Astrocyte of the cerebellum (primary cell): ENCODE measurements at regions not wholly inside any gene's neighbourhood (a gene's known extent, or its start where the extent isn't known, plus 50 kb on each side); places are given as distances from the start of the nearest gene placed in this dataset.

ENCODE experiments used
- DNase-seq: peaks from one replicate; pipeline ENCODE4 v3.0.0-alpha.2; 2011; ENCODE audit warnings: low read depth
- H3K4me3 ChIP-seq: 2 replicates; pipeline ENCODE4 v1.5.1; 2011; ENCODE audit warnings: mild to moderate bottlenecking, low read depth, low read length, moderate library complexity
- in situ Hi-C: cut with HindIII; loops from 2 replicates; pipeline ENCODE4 v1.10.0; 2017; ENCODE audit warnings: low sequenced_read_pairs
- TF ChIP-seq, protein P1 (sequence below): IDR thresholded peaks from 2 replicates; pipeline ENCODE4 v1.5.1; 2012; ENCODE audit warnings: low read length, low read depth, moderate library complexity, mild to moderate bottlenecking; ENCODE audit errors: missing control alignments

DNA sequence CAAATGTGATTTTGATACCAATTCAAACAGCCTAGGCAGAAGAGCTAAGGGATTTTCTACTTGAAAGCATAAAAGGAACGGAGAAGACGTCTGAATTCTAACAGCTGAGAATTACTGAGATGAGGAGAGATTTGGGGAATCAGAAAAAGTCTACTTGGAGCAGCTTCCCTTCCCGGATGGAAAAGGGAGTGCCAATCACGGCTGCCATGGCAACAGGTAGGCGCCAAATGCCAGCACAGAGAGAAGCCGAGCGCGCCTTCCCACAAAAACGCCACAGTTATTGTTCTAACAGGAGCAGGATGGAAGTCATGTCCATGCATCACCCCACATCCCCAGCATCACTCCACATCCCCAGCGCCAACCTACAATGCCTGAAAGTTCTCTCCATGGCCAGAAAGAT lies 63.5 kb upstream of the PRR20G start:
- TF ChIP-seq, protein P1, sequence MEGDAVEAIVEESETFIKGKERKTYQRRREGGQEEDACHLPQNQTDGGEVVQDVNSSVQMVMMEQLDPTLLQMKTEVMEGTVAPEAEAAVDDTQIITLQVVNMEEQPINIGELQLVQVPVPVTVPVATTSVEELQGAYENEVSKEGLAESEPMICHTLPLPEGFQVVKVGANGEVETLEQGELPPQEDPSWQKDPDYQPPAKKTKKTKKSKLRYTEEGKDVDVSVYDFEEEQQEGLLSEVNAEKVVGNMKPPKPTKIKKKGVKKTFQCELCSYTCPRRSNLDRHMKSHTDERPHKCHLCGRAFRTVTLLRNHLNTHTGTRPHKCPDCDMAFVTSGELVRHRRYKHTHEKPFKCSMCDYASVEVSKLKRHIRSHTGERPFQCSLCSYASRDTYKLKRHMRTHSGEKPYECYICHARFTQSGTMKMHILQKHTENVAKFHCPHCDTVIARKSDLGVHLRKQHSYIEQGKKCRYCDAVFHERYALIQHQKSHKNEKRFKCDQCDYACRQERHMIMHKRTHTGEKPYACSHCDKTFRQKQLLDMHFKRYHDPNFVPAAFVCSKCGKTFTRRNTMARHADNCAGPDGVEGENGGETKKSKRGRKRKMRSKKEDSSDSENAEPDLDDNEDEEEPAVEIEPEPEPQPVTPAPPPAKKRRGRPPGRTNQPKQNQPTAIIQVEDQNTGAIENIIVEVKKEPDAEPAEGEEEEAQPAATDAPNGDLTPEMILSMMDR: no peak
- H3K4me3 ChIP-seq: no peak overlapping the region
- in situ Hi-C loops: no loop called here
- DNase-seq: no peak

DNA sequence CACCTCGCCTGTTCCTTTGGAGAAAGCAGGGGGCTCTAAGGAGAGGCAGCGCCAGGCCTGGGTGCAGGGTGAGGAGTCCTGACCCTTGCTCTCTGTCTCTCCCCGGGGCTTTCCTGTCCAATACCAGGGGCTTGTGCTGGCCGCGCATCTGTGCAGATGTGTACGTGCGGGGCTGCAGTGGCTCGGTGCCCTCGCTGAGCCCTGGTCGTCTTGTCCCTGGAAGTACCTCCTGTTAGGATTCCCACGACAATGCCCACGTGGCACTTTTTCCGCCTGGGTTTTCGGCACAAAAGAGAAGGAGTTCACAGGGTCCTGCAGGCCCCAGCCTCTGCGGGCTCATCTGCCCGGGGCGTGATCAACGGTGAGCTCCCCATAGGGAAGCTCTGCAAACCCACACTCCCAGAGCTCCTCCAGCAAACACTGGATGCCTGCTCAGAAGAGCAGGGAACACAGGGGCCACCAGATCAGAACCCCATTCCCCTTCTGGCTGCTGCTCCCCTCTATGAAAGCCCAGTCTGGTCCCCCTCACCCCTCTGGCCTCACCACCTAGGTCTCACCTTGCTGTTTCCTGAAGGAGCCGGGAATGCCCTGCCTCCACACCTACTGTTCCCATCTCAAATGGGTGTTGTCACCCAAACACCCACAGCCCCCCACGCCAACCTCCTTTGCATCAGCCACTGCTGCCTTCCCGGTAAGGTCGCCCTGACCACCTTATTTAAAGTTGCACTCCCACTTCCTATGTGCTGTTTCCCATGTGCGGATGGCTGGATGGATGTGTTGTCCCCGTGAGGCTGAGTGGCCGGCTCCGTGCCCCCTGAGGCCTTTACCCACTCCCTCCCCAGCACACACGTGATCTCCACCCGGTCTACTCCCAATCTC lies 62.6 kb upstream of the PRR20G start:
- in situ Hi-C loops: no loop called here
- no peak overlapping the region for H3K4me3 ChIP-seq
- DNase-seq: no peak
- TF ChIP-seq, protein P1: no peak

- in situ Hi-C loops: no loop called here
- H3K4me3 ChIP-seq: no peak overlapping the region
- no peak for DNase-seq
- TF ChIP-seq, protein P1: no peak
These were observed 61.8 kb upstream of the PRR20G start for GRCh38 chr3:127349501-127350171.

DNA sequence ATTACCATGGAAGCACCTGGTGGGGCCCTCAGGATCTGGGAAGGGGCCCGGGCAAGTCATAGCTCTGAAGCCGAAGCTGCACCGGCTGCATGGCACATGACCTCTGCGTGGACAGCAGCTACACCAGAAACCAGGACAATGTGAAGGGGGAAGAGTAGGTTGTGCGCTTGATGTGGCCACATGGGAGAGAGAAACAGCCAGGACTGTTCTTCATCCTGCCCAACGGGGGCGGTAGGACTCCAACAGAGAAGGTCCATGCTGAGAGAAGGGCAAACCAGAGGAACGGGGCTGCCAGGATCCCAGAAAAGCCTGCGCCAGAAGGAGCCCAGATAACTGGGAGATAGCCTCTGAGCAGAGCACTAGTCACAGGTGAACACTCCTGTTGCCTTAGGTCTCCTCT lies 54.9 kb upstream of the PRR20G start:
- TF ChIP-seq, protein P1: no peak
- H3K4me3 ChIP-seq: no peak overlapping the region
- in situ Hi-C loops: no loop called here
- DNase-seq: no peak

DNA sequence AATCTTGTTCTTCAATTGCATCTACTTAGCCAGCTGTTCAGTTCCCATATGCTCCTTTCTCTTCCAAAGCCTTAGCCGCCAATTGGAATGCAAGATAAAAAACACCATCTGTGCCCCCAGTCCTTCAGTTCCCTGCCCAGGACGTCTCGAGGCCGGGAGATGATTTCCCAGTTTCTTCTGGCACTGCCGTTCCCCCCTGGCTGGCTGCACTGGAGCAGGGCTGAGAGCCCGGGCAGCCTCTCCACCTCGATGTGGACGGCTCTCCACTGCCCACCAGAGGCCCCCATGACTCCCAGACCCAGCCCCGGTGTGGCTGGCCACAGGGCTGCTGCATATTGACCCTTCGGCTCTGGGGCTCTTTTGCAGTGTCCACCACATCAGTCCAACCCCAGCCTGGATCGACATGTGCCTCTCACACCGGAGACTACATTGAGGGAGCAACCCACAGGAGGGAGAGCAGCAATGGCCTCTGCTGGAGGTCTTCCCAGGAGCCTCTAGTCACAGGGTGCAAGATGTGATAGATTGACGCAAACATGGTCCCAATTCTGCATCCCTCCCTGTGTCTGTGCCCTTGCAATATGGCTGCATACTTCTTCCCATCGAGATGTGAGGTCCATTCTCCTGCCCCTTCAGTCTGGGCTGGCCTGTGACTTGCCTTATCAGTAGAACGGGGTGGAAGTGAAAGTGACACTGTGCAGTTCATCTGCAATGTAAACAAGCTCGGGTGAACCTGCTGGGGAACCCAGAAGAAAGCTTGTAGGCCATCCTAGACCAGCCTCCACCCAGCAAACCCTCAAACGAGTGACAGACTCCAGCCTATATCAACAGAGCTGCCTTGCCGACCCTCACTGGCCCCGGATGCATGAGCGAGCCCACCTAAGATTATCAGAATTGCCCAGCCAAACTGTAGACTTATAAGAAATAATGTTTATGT lies 52.3 kb upstream of the PRR20G start:
- in situ Hi-C loops: no loop called here
- TF ChIP-seq, protein P1: no peak
- DNase-seq: no peak
- H3K4me3 ChIP-seq: no peak overlapping the region

GRCh38 chr3:127339016-127339415 lies 51.2 kb upstream of the PRR20G start:
- in situ Hi-C loops: no loop called here
- no peak for DNase-seq
- TF ChIP-seq, protein P1: no peak
- no peak overlapping the region for H3K4me3 ChIP-seq
